Calu3 (cell line): ENCODE measurements at regions not wholly inside any gene's neighbourhood (a gene's known extent, or its start where the extent isn't known, plus 50 kb on each side); places are given as distances from the start of the nearest gene placed in this dataset.

ENCODE experiments used
- BruUV-seq: library from RNA; stranded (reverse); fragments of 400-500 nt; replicated peaks from 2 replicates; lab custom pipeline; 2021; lab: Mats Ljungman, UMichigan
- CTCF ChIA-PET: fragments of 300-600 bp; sonication (Branson Sonifier 250); formaldehyde crosslinking; loops from one replicate; lab custom pipeline; 2022; ENCODE audit warnings: antibody characterized with exemption; lab: Charles Lee
- DNase-seq: peaks from one replicate; pipeline ENCODE4 v3.0.0; 2022
- H3K27ac Mint-ChIP-seq: one replicate; pipeline ENCODE4 v1.8.0; 2022; ENCODE audit warnings: mixed read lengths; ENCODE audit not compliant: unreplicated experiment
- H3K27me3 Mint-ChIP-seq: one replicate; pipeline ENCODE4 v1.8.0; 2022; ENCODE audit warnings: mixed read lengths; ENCODE audit not compliant: unreplicated experiment
- H3K36me3 Mint-ChIP-seq: one replicate; pipeline ENCODE4 v1.8.0; 2022; ENCODE audit warnings: mild to moderate bottlenecking, moderate library complexity, mixed read lengths; ENCODE audit not compliant: insufficient read depth, unreplicated experiment
- H3K4me1 Mint-ChIP-seq: one replicate; pipeline ENCODE4 v1.8.0; 2022; ENCODE audit warnings: mild to moderate bottlenecking, low read depth, mixed read lengths; ENCODE audit not compliant: unreplicated experiment
- H3K4me3 Mint-ChIP-seq: one replicate; pipeline ENCODE4 v1.8.0; 2022; ENCODE audit warnings: mild to moderate bottlenecking, low read depth, moderate library complexity, mixed read lengths; ENCODE audit not compliant: unreplicated experiment
- H3K9me3 Mint-ChIP-seq: one replicate; pipeline ENCODE4 v1.8.0; 2022; ENCODE audit warnings: low read depth, mixed read lengths; ENCODE audit not compliant: unreplicated experiment
- intact Hi-C: fragments of 100-400 bp; cut with micrococcal nuclease; formaldehyde crosslinking; loops from one replicate; pipeline ENCODE4 v1.10.0; 2022; ENCODE audit not compliant: unreplicated experiment
- TF ChIP-seq, protein P1 (sequence below): fragments of 200-600 bp; IDR thresholded peaks from one replicate; pipeline ENCODE4 v1.8.0; 2022; ENCODE audit warnings: antibody characterized with exemption; ENCODE audit not compliant: unreplicated experiment

DNA sequence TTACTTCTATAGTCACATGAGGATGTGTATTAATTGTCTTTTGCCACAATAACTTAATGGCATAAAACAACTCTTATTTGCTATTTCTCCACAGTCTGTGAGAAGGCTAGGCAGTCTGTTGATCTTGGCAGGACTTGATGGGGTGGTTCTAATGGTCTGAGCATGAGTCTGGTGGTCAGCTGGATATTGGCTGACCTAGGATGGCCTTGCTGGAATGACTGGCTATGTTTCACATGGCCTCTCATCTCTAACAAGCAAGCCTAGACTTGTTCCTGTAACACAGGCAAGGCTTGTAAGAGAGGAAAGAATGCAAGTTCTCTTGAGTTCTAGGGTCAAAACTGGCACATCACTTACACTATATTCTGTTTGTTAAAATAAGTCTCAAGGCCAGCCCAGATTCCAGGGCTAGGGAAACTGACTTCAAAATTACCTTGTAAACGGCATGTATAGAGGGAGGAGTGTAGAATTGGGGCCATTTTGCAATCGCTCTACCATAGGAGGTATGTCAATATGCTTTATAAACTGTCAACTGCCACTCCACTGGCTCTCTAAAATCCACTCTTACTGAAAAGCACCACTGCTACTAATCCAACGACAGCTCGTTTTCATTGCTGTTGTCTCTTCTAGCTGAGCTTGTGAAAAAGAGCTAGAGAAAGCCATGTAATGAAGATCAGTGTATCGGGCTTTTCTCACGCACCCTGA, 325.0 kb upstream of the PKDCC start:
- CTCF ChIA-PET = interaction anchor here (0.6 kb wide), 1 partner anchor 7 kb away, joined by 5 read pairs; no protein-coding TSS in a partner anchor
- TF ChIP-seq, protein P1, sequence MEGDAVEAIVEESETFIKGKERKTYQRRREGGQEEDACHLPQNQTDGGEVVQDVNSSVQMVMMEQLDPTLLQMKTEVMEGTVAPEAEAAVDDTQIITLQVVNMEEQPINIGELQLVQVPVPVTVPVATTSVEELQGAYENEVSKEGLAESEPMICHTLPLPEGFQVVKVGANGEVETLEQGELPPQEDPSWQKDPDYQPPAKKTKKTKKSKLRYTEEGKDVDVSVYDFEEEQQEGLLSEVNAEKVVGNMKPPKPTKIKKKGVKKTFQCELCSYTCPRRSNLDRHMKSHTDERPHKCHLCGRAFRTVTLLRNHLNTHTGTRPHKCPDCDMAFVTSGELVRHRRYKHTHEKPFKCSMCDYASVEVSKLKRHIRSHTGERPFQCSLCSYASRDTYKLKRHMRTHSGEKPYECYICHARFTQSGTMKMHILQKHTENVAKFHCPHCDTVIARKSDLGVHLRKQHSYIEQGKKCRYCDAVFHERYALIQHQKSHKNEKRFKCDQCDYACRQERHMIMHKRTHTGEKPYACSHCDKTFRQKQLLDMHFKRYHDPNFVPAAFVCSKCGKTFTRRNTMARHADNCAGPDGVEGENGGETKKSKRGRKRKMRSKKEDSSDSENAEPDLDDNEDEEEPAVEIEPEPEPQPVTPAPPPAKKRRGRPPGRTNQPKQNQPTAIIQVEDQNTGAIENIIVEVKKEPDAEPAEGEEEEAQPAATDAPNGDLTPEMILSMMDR = no peak
- Mint-ChIP-seq H3K27ac (no peak overlapping the region), H3K4me3 (no peak overlapping the region), H3K4me1 (peaks cover 6% of the 10 kb centered on the region), H3K9me3 (no peaks in the 10 kb centered on the region), H3K27me3 (no peaks in the 10 kb centered on the region), H3K36me3 (no peaks in the 10 kb centered on the region)
- BruUV-seq = no TSS peak
- intact Hi-C loops = no loop called here
- no peak for DNase-seq

DNA sequence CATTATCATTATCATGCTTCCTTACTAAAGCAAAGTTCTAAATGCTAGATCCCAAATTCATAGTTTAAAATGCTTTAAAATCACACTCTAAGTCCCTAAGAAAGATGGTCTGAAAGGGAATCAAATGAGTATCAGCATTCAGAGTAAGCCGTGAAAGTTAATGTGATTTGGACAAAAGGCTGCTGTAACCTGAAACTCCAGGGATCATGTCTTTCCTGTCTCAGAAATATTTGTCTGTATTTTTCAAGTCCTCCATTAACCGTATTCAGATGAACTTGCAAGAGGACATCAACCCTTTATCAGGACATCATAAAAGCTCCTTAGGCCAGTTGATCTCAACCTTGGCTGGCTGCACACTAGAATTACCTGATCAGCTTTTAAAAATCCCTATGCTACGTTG, 324.3 kb upstream of the PKDCC start:
- no peaks in the 10 kb centered on the region for H3K36me3 Mint-ChIP-seq
- H3K4me1 Mint-ChIP-seq = peaks cover 6% of the 10 kb centered on the region
- intact Hi-C loops = no loop called here
- no TSS peak for BruUV-seq
- H3K9me3 Mint-ChIP-seq = no peaks in the 10 kb centered on the region
- no peak overlapping the region for H3K4me3 Mint-ChIP-seq
- DNase-seq = no peak
- no peak overlapping the region for H3K27ac Mint-ChIP-seq
- no peaks in the 10 kb centered on the region for H3K27me3 Mint-ChIP-seq
- TF ChIP-seq, protein P1 = no peak
- CTCF ChIA-PET = interaction anchor here (0.6 kb wide), 1 partner anchor 8 kb away, joined by 5 read pairs; no protein-coding TSS in a partner anchor

DNA sequence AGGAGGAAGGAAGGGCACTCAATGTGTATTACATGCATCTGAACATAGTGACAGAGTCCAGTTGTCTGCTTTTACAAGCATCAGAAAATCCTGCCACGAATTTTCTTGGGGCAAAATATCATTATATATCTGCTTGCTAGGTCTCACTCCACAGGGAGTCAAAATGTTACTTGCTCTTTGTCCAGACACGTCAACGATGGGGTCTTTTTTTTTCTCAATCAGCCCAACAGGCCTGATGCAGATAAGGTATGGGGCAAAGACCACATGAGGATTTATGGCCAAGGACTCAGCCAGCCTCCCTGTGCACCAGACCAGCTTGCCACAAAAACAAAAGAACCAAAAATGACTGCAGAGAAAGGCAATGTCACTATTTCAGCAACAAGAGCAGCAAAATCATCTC, 323.4 kb upstream of the PKDCC start:
- Mint-ChIP-seq H3K4me3 (no peak overlapping the region), H3K36me3 (no peaks in the 10 kb centered on the region), H3K27me3 (no peaks in the 10 kb centered on the region), H3K27ac (no peak overlapping the region), H3K9me3 (no peaks in the 10 kb centered on the region), H3K4me1 (peaks cover 6% of the 10 kb centered on the region)
- CTCF ChIA-PET = no interaction called here
- intact Hi-C loops = no loop called here
- no peak for DNase-seq
- TF ChIP-seq, protein P1 = no peak
- BruUV-seq = no TSS peak

DNA sequence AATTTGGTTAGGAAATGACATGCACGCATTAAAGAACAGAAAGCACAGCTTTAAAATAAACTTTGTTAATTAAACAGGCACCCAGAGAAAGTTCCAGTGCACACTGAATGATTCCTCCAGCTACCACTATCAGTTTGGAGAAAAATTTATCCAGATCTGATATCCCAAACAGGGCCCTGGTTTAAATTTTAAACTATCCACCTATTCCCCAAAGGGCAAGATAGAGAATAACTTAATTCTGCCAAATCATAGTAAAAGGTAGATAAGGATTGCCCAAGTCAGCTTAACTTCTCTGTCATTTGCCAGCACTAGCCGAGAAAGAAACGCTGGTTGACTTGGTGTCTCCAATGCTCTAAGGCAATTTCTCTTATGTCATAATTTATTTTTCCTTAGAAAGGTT, 321.9 kb upstream of the PKDCC start:
- H3K27me3 Mint-ChIP-seq = no peaks in the 10 kb centered on the region
- BruUV-seq = no TSS peak
- DNase-seq = no peak
- no peaks in the 10 kb centered on the region for H3K9me3 Mint-ChIP-seq
- no peak overlapping the region for H3K4me3 Mint-ChIP-seq
- no peaks in the 10 kb centered on the region for H3K36me3 Mint-ChIP-seq
- TF ChIP-seq, protein P1 = no peak
- CTCF ChIA-PET = interaction anchor here (0.6 kb wide), 1 partner anchor 182 kb away, joined by 3 read pairs; no protein-coding TSS in a partner anchor
- intact Hi-C loops = no loop called here
- peaks cover 6% of the 10 kb centered on the region for H3K4me1 Mint-ChIP-seq
- no peak overlapping the region for H3K27ac Mint-ChIP-seq
